HG03280 (cell line): ENCODE measurements at regions not wholly inside any gene's neighbourhood (a gene's known extent, or its start where the extent isn't known, plus 50 kb on each side); places are given as distances from the start of the nearest gene placed in this dataset.
"Not testable (repeated sequence)": the region's sequence is repeated elsewhere in the genome, so short reads cannot be mapped to it uniquely, and the experiment has no call there.

Experiments used
- ATAC-seq: cut with Tn5 transposase; IDR thresholded peaks from one replicate; pipeline ENCODE4 v1.9.1; 2021; ENCODE audit warnings: mild to moderate bottlenecking, moderate library complexity; ENCODE audit not compliant: unreplicated experiment

- ATAC-seq, result no peak
Observed at GRCh38 chr5:66411701-66412100, 184.5 kb upstream of the MAST4 start.

- no peak for ATAC-seq
Observed at GRCh38 chr5:66413931-66414330, 182.3 kb upstream of the MAST4 start.

GRCh38 chr5:66415208-66415607 lies 181.0 kb upstream of the MAST4 start:
- ATAC-seq, result no peak

- no peak for ATAC-seq
Observed at GRCh38 chr5:66416698-66417097, 179.5 kb upstream of the MAST4 start.

- no peak for ATAC-seq
Observed at GRCh38 chr5:66417781-66418180, 178.4 kb upstream of the MAST4 start.

- ATAC-seq, result no peak
Observed at GRCh38 chr5:66423484-66423883, 172.7 kb upstream of the MAST4 start.

- no peak for ATAC-seq
Observed at GRCh38 chr5:66425842-66426241, 170.4 kb upstream of the MAST4 start.

GRCh38 chr5:66426259-66427138 lies 169.7 kb upstream of the MAST4 start:
- no peak for ATAC-seq

- no peak for ATAC-seq
Observed at GRCh38 chr5:66427139-66427442, 169.1 kb upstream of the MAST4 start.

GRCh38 chr5:66436721-66437120 lies 159.5 kb upstream of the MAST4 start:
- ATAC-seq, result no peak

GRCh38 chr5:66438087-66438486 lies 158.1 kb upstream of the MAST4 start:
- ATAC-seq, result no peak

- no peak for ATAC-seq
Observed at GRCh38 chr5:66438696-66439095, 157.5 kb upstream of the MAST4 start.

- no peak for ATAC-seq
Observed at GRCh38 chr5:66440202-66440680, 156.0 kb upstream of the MAST4 start.

- no peak for ATAC-seq
Observed at GRCh38 chr5:66441351-66441750, 154.8 kb upstream of the MAST4 start.

- no peak for ATAC-seq
Observed at GRCh38 chr5:66442951-66443445, 153.2 kb upstream of the MAST4 start.

GRCh38 chr5:66443462-66444130 lies 152.6 kb upstream of the MAST4 start:
- no peak for ATAC-seq

- not testable (repeated sequence) for ATAC-seq
Observed at GRCh38 chr5:66448070-66448469, 148.1 kb upstream of the MAST4 start.

- no peak for ATAC-seq
Observed at GRCh38 chr5:66450237-66450636, 146.0 kb upstream of the MAST4 start.

GRCh38 chr5:66450988-66451387 lies 145.2 kb upstream of the MAST4 start:
- ATAC-seq, result no peak

GRCh38 chr5:66452109-66452508 lies 144.1 kb upstream of the MAST4 start:
- ATAC-seq, result no peak

- ATAC-seq, result no peak
Observed at GRCh38 chr5:66454186-66455078, 141.8 kb upstream of the MAST4 start.
